Neuronal stem cell (in vitro differentiated cells): ENCODE measurements at regions not wholly inside any gene's neighbourhood (a gene's known extent, or its start where the extent isn't known, plus 50 kb on each side); places are given as distances from the start of the nearest gene placed in this dataset.

ENCODE experiments used
- DNase-seq: peaks from one replicate; pipeline ENCODE4 v3.0.0-alpha.2; 2013; ENCODE audit warnings: low spot score
- H2AFZ ChIP-seq: one replicate; pipeline ENCODE4 v1.6.1; 2013; ENCODE audit warnings: mild to moderate bottlenecking, low read length, inconsistent platforms
- H2AK5ac ChIP-seq: 2 replicates; pipeline ENCODE4 v1.6.1; 2013; ENCODE audit warnings: low read depth, mild to moderate bottlenecking, inconsistent platforms, low read length, moderate library complexity, mixed read lengths
- H2BK120ac ChIP-seq: 2 replicates; pipeline ENCODE4 v1.6.1; 2013; ENCODE audit warnings: low read depth, mild to moderate bottlenecking, inconsistent platforms, low read length, moderate library complexity, mixed read lengths
- H2BK12ac ChIP-seq: one replicate; pipeline ENCODE4 v1.6.1; 2013; ENCODE audit warnings: low read length, inconsistent platforms
- H2BK15ac ChIP-seq: 2 replicates; pipeline ENCODE4 v1.6.1; 2013; ENCODE audit warnings: mild to moderate bottlenecking, low read length, inconsistent platforms, mixed read lengths
- H2BK5ac ChIP-seq: one replicate; pipeline ENCODE4 v1.6.1; 2013; ENCODE audit warnings: inconsistent platforms, mild to moderate bottlenecking, low read length, moderate library complexity
- H3K14ac ChIP-seq: one replicate; pipeline ENCODE4 v1.6.1; 2013; ENCODE audit warnings: low read length, inconsistent platforms
- H3K18ac ChIP-seq: 2 replicates; pipeline ENCODE4 v1.6.1; 2013; ENCODE audit warnings: low read length, inconsistent platforms
- H3K23ac ChIP-seq: 2 replicates; pipeline ENCODE4 v1.6.1; 2013; ENCODE audit warnings: low read depth, mild to moderate bottlenecking, mixed read lengths, low read length, inconsistent platforms; ENCODE audit not compliant: poor library complexity
- H3K27ac ChIP-seq: replicated peaks from 3 replicates; pipeline ENCODE4 v1.5.1; 2013; ENCODE audit warnings: low read length, inconsistent platforms
- H3K27me3 ChIP-seq, 3 experiments: 2 replicates each; pipeline ENCODE4 v1.6.1; 2013; ENCODE audit warnings: low read length in 3 of 3, mild to moderate bottlenecking in 2 of 3, inconsistent platforms in 1 of 3, low read depth in 1 of 3, mixed read lengths in 1 of 3, moderate library complexity in 1 of 3; ENCODE audit not compliant: control insufficient read depth in 3 of 3, insufficient read depth in 3 of 3
- H3K36me3 ChIP-seq, 2 donors: replicated peaks in 1 of 2; 2 replicates each; pipeline ENCODE4 v1.6.1; 2013; ENCODE audit warnings: low read length in 2 of 2; ENCODE audit not compliant: control insufficient read depth in 2 of 2, insufficient read depth in 2 of 2
- H3K4ac ChIP-seq: 2 replicates; pipeline ENCODE4 v1.6.1; 2013; ENCODE audit warnings: inconsistent platforms, mild to moderate bottlenecking, low read length, moderate library complexity
- H3K4me1 ChIP-seq, 2 donors: 1 replicate in 1 of 2; 2 replicates in 1 of 2; pipeline ENCODE4 v1.6.1; 2013; ENCODE audit warnings: low read length in 2 of 2, low read depth in 1 of 2; ENCODE audit not compliant: control insufficient read depth in 2 of 2, insufficient read depth in 1 of 2
- H3K4me2 ChIP-seq: one replicate; pipeline ENCODE4 v1.6.1; 2013; ENCODE audit warnings: mild to moderate bottlenecking, low read length, inconsistent platforms; ENCODE audit not compliant: insufficient read depth, poor library complexity, severe bottlenecking
- H3K4me3 ChIP-seq, 2 donors: 2 replicates each; pipeline ENCODE4 v1.5.1; 2013; ENCODE audit warnings: low read length in 2 of 2, mild to moderate bottlenecking in 2 of 2, inconsistent platforms in 1 of 2, moderate library complexity in 1 of 2
- H3K79me1 ChIP-seq: one replicate; pipeline ENCODE4 v1.6.1; 2013; ENCODE audit warnings: low read depth, mild to moderate bottlenecking, inconsistent platforms, low read length, moderate library complexity
- H3K9ac ChIP-seq: one replicate; pipeline ENCODE4 v1.6.1; 2013; ENCODE audit warnings: mild to moderate bottlenecking, low read depth, low read length, inconsistent platforms; ENCODE audit not compliant: poor library complexity
- H3K9me3 ChIP-seq, 2 donors: replicated peaks in 1 of 2; 2 replicates each; pipeline versions ENCODE3 to v1.6.1; 2013; ENCODE audit warnings: low read length in 2 of 2, mild to moderate bottlenecking in 2 of 2, inconsistent platforms in 1 of 2, low read depth in 1 of 2, mixed read lengths in 1 of 2, moderate library complexity in 1 of 2; ENCODE audit not compliant: control insufficient read depth in 2 of 2, insufficient read depth in 1 of 2
- H4K8ac ChIP-seq: one replicate; pipeline ENCODE4 v1.6.1; 2013; ENCODE audit warnings: low read depth, mild to moderate bottlenecking, inconsistent platforms, low read length, moderate library complexity
- H4K91ac ChIP-seq: one replicate; pipeline ENCODE4 v1.6.1; 2013; ENCODE audit warnings: low read length, low read depth, mild to moderate bottlenecking, inconsistent platforms; ENCODE audit not compliant: poor library complexity
- WGBS, 2 donors: extraction: QIAGEN DNeasy Blood & Tissue Kit; methylation state at CpG; one replicate each; pipeline ENCODE4 v1.1.7; 2013; ENCODE audit warnings: missing lambda C conversion rate in 2 of 2, mixed read lengths in 1 of 2; ENCODE audit not compliant: insufficient read length in 2 of 2, insufficient replicate concordance in 1 of 2; ENCODE audit errors: extremely low coverage in 2 of 2; 5-methylcytosine and 5-hydroxymethylcytosine counted together

GRCh38 chr5:124257048-124257447 is 489.4 kb downstream of the ZNF608 start:
- Histone ChIP-seq H2BK120ac (no peak overlapping the region), H4K8ac (no peak overlapping the region), H3K23ac (no peak overlapping the region), H2AFZ (no peak overlapping the region), H2AK5ac (no peak overlapping the region), H2BK15ac (no peak overlapping the region), H3K9ac (no peak overlapping the region), H3K9me3 (peaks cover 0 to 12% of the 10 kb centered on the region in 2 donors), H3K14ac (no peak overlapping the region), H3K4me2 (no peak overlapping the region), H3K4me1 (peaks cover 12 to 30% of the 10 kb centered on the region in 2 donors), H3K36me3 (no peaks in the 10 kb centered on the region), H2BK12ac (no peak overlapping the region), H3K4me3 (no peak overlapping the region), H2BK5ac (no peak overlapping the region), H3K18ac (no peak overlapping the region), H3K27ac (no peak overlapping the region), H3K4ac (no peak overlapping the region), H3K27me3 (no peaks in the 10 kb centered on the region), H4K91ac (no peak overlapping the region), H3K79me1 (no peaks in the 10 kb centered on the region)
- DNase-seq = no peak
- whole genome bisulfite sequencing, 2 donors = no CpG with 5 or more reads among the region's 8 CpGs

- Histone ChIP-seq H2BK5ac (no peak overlapping the region), H3K4me3 (no peak overlapping the region), H3K9ac (no peak overlapping the region), H3K4me1 (peaks cover 3 to 20% of the 10 kb centered on the region in 2 donors), H3K36me3 (no peaks in the 10 kb centered on the region), H3K4me2 (no peak overlapping the region), H3K27me3 (no peaks in the 10 kb centered on the region), H3K27ac (no peak overlapping the region), H2BK12ac (no peak overlapping the region), H3K23ac (no peak overlapping the region), H2BK15ac (no peak overlapping the region), H3K14ac (no peak overlapping the region), H4K91ac (no peak overlapping the region), H3K18ac (no peak overlapping the region), H4K8ac (no peak overlapping the region), H2BK120ac (no peak overlapping the region), H2AFZ (peak overlapping the region; percentile 7), H2AK5ac (no peak overlapping the region), H3K79me1 (no peaks in the 10 kb centered on the region), H3K9me3 (peaks cover 2 to 14% of the 10 kb centered on the region in 2 donors), H3K4ac (no peak overlapping the region)
- no CpG with 5 or more reads among the region's 11 CpGs for WGBS, 2 donors
- DNase-seq = no peak
Observed at GRCh38 chr5:124253203-124253810, 493.1 kb downstream of the ZNF608 start.

- Histone ChIP-seq H2AFZ (peak overlapping the region; percentile 7), H2BK5ac (no peak overlapping the region), H3K79me1 (no peaks in the 10 kb centered on the region), H3K18ac (no peak overlapping the region), H3K4me3 (no peak overlapping the region), H3K23ac (no peak overlapping the region), H3K14ac (no peak overlapping the region), H2BK15ac (no peak overlapping the region), H4K8ac (no peak overlapping the region), H3K9ac (no peak overlapping the region), H3K27me3 (no peaks in the 10 kb centered on the region), H2BK12ac (no peak overlapping the region), H2AK5ac (no peak overlapping the region), H3K36me3 (no peaks in the 10 kb centered on the region), H3K4ac (no peak overlapping the region), H3K4me2 (no peak overlapping the region), H3K9me3 (peaks cover 2 to 14% of the 10 kb centered on the region in 2 donors), H3K4me1 (peaks cover 3 to 20% of the 10 kb centered on the region in 2 donors), H2BK120ac (no peak overlapping the region), H4K91ac (no peak overlapping the region), H3K27ac (no peak overlapping the region)
- no CpG with 5 or more reads among the region's 1 CpG for WGBS, 2 donors
- no peak for DNase-seq
Observed at GRCh38 chr5:124252747-124253146, 493.7 kb downstream of the ZNF608 start.

- Histone ChIP-seq H2AK5ac (no peak overlapping the region), H2BK5ac (no peak overlapping the region), H3K23ac (no peak overlapping the region), H3K4me2 (no peak overlapping the region), H3K36me3 (no peaks in the 10 kb centered on the region), H2AFZ (no peak overlapping the region), H4K8ac (no peak overlapping the region), H3K9me3 (peaks cover 4 to 17% of the 10 kb centered on the region in 2 donors), H3K18ac (no peak overlapping the region), H4K91ac (no peak overlapping the region), H2BK15ac (no peak overlapping the region), H2BK12ac (no peak overlapping the region), H3K4ac (no peak overlapping the region), H3K4me3 (no peak overlapping the region), H3K14ac (no peak overlapping the region), H3K9ac (no peak overlapping the region), H3K79me1 (no peaks in the 10 kb centered on the region), H3K4me1 (peaks cover 3 to 20% of the 10 kb centered on the region in 2 donors), H3K27ac (no peak overlapping the region), H2BK120ac (no peak overlapping the region), H3K27me3 (no peaks in the 10 kb centered on the region)
- no CpG with 5 or more reads among the region's 2 CpGs for WGBS, 2 donors
- DNase-seq = no peak
Observed at GRCh38 chr5:124252191-124252638, 494.2 kb downstream of the ZNF608 start.
